Uterus (tissue), 2 donors: ENCODE measurements at regions not wholly inside any gene's neighbourhood (a gene's known extent, or its start where the extent isn't known, plus 50 kb on each side); places are given as distances from the start of the nearest gene placed in this dataset.

ENCODE experiments used
- CTCF ChIP-seq, 4 experiments: fragments of 200-600 bp in 2 of 4; fragments of 450-650 bp in 2 of 4; sonication (generic) in 2 of 4; IDR thresholded peaks; one replicate each; pipeline ENCODE4 v1.5.1; 2016 to 2019; ENCODE audit warnings: antibody characterized with exemption in 4 of 4, mild to moderate bottlenecking in 2 of 4, moderate library complexity in 1 of 4
- POLR2A ChIP-seq, 2 donors: fragments of 450-650 bp; IDR thresholded peaks; one replicate each; pipeline ENCODE4 v1.6.1; 2016; ENCODE audit warnings: antibody characterized with exemption in 2 of 2, mild to moderate bottlenecking in 1 of 2, moderate library complexity in 1 of 2

- no peak for TF ChIP-seq CTCF (IDR thresholded peaks at IDR 0.05)
- no peak for TF ChIP-seq POLR2A (IDR thresholded peaks at IDR 0.05)
Measured at GRCh38 chr5:118681655-118682054, 306.7 kb downstream of the DTWD2 start.
